Neural progenitor cell (in vitro differentiated cells): ENCODE measurements at regions not wholly inside any gene's neighbourhood (a gene's known extent, or its start where the extent isn't known, plus 50 kb on each side); places are given as distances from the start of the nearest gene placed in this dataset.

Source experiments
- DNase-seq: peaks from one replicate; pipeline ENCODE4 v3.0.0-alpha.2; 2016; ENCODE audit warnings: low spot score
- H2AFZ ChIP-seq: fragments of 200-600 bp; sonication (generic); replicated peaks from 2 replicates; pipeline ENCODE4 v1.6.1; 2016; ENCODE audit warnings: antibody characterized with exemption
- H3F3A ChIP-seq: fragments of 200-600 bp; sonication (generic); 2 replicates; pipeline ENCODE4 v1.6.1; 2016; ENCODE audit warnings: antibody characterized with exemption, low read depth
- H3K27ac ChIP-seq: fragments of 200-600 bp; sonication (generic); 2 replicates; pipeline ENCODE4 v1.5.1; 2016; ENCODE audit warnings: mild to moderate bottlenecking
- H3K27me3 ChIP-seq: fragments of 200-600 bp; sonication (generic); 2 replicates; pipeline ENCODE4 v1.6.1; 2016; ENCODE audit warnings: mild to moderate bottlenecking, moderate library complexity
- H3K36me3 ChIP-seq: fragments of 200-600 bp; sonication (generic); 2 replicates; pipeline ENCODE4 v1.5.1; 2016
- H3K4me1 ChIP-seq: fragments of 200-600 bp; sonication (generic); 2 replicates; pipeline ENCODE4 v1.6.1; 2016; ENCODE audit warnings: mixed run types
- H3K4me2 ChIP-seq: fragments of 200-600 bp; sonication (generic); 2 replicates; pipeline ENCODE4 v1.6.1; 2016
- H3K4me3 ChIP-seq: fragments of 200-600 bp; sonication (generic); 2 replicates; pipeline ENCODE4 v1.5.1; 2016
- H3K79me2 ChIP-seq: fragments of 200-600 bp; sonication (generic); 2 replicates; pipeline ENCODE4 v1.6.1; 2016; ENCODE audit warnings: low read depth
- H3K9ac ChIP-seq: fragments of 200-600 bp; sonication (generic); 2 replicates; pipeline ENCODE4 v1.6.1; 2016
- H3K9me3 ChIP-seq: fragments of 200-600 bp; sonication (generic); 2 replicates; pipeline ENCODE4 v1.5.1; 2016; ENCODE audit warnings: low read depth
- H4K20me1 ChIP-seq: fragments of 200-600 bp; sonication (generic); 2 replicates; pipeline ENCODE4 v1.6.1; 2016; ENCODE audit warnings: low read depth
- H3K27ac Mint-ChIP-seq: 3 replicates; pipeline ENCODE4 v1.8.0; 2021; ENCODE audit warnings: mixed read lengths
- H3K27me3 Mint-ChIP-seq: 2 replicates; pipeline ENCODE4 v1.8.0; 2022; ENCODE audit warnings: low read depth, mild to moderate bottlenecking, inconsistent platforms, moderate library complexity, mixed read lengths; ENCODE audit not compliant: insufficient read depth
- H3K36me3 Mint-ChIP-seq: 3 replicates; pipeline ENCODE4 v1.8.0; 2021; ENCODE audit warnings: mixed read lengths
- H3K4me1 Mint-ChIP-seq: 3 replicates; pipeline ENCODE4 v1.8.0; 2021; ENCODE audit warnings: mixed read lengths
- H3K4me3 Mint-ChIP-seq: 3 replicates; pipeline ENCODE4 v1.8.0; 2021; ENCODE audit warnings: mild to moderate bottlenecking, moderate library complexity, mixed read lengths
- H3K9me3 Mint-ChIP-seq: 3 replicates; pipeline ENCODE4 v1.8.0; 2020; ENCODE audit warnings: mixed read lengths
- EZH2 ChIP-seq: fragments of 200-600 bp; sonication (generic); IDR thresholded peaks from 2 replicates; pipeline ENCODE4 v1.6.1; 2017; ENCODE audit warnings: antibody characterized with exemption, mild to moderate bottlenecking, moderate library complexity
- EZH2phosphoT487 ChIP-seq: fragments of 200-600 bp; sonication (generic); IDR thresholded peaks from 2 replicates; pipeline ENCODE4 v1.6.1; 2017; ENCODE audit warnings: antibody characterized with exemption
- TF ChIP-seq, protein P1 (sequence below): fragments of 200-600 bp; sonication (generic); IDR thresholded peaks from 2 replicates; pipeline ENCODE4 v1.5.1; 2017; ENCODE audit warnings: antibody characterized with exemption, mild to moderate bottlenecking

DNA sequence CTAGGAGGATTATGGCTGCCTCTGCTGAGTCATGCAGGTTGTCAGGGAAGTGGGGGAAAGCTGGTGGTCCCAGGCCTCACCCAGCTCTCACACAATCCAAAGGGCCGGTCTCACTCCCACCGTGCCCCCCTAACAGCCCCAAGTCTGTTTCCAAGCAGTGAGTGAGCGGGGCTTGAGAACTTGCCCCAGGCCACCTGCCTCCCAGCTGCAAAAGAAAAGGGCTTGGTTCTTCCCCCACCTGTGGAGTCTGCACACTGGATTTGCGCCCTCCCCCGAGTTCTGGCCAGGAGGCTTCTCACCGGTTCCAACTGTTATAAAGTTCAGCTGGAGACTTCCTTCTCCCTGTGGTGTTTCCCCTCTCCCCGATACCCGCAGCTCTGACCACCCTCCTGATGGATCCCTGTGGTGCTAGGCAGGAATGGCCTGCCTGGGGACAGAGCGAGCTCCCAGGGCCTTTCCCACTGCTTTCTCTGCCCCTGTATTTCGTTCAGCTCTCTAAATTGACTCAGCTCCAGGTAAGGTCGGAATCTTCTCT is 222.3 kb downstream of the BARHL2 start:
- no peak for TF ChIP-seq EZH2
- TF ChIP-seq, protein P1, sequence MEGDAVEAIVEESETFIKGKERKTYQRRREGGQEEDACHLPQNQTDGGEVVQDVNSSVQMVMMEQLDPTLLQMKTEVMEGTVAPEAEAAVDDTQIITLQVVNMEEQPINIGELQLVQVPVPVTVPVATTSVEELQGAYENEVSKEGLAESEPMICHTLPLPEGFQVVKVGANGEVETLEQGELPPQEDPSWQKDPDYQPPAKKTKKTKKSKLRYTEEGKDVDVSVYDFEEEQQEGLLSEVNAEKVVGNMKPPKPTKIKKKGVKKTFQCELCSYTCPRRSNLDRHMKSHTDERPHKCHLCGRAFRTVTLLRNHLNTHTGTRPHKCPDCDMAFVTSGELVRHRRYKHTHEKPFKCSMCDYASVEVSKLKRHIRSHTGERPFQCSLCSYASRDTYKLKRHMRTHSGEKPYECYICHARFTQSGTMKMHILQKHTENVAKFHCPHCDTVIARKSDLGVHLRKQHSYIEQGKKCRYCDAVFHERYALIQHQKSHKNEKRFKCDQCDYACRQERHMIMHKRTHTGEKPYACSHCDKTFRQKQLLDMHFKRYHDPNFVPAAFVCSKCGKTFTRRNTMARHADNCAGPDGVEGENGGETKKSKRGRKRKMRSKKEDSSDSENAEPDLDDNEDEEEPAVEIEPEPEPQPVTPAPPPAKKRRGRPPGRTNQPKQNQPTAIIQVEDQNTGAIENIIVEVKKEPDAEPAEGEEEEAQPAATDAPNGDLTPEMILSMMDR, result no peak
- TF ChIP-seq EZH2phosphoT487, result no peak
- H3K9me3 Mint-ChIP-seq, result peaks cover 17% of the 10 kb centered on the region
- H3K27me3 Mint-ChIP-seq, result peaks cover 7% of the 10 kb centered on the region
- Histone ChIP-seq H3K4me2 (no peak overlapping the region), H3K27ac (no peak overlapping the region), H3K4me1 (peaks cover 25% of the 10 kb centered on the region), H3K9ac (no peak overlapping the region), H3K27me3 (no peaks in the 10 kb centered on the region), H2AFZ (peak overlapping the region; percentile 15), H3K36me3 (no peaks in the 10 kb centered on the region), H3K79me2 (no peaks in the 10 kb centered on the region), H4K20me1 (no peaks in the 10 kb centered on the region), H3F3A (no peaks in the 10 kb centered on the region), H3K4me3 (no peak overlapping the region), H3K9me3 (no peaks in the 10 kb centered on the region)
- H3K27ac Mint-ChIP-seq, result no peak overlapping the region
- no peak for DNase-seq
- H3K36me3 Mint-ChIP-seq, result peaks cover 1% of the 10 kb centered on the region
- H3K4me3 Mint-ChIP-seq, result no peak overlapping the region
- peaks cover 20% of the 10 kb centered on the region for H3K4me1 Mint-ChIP-seq

DNA sequence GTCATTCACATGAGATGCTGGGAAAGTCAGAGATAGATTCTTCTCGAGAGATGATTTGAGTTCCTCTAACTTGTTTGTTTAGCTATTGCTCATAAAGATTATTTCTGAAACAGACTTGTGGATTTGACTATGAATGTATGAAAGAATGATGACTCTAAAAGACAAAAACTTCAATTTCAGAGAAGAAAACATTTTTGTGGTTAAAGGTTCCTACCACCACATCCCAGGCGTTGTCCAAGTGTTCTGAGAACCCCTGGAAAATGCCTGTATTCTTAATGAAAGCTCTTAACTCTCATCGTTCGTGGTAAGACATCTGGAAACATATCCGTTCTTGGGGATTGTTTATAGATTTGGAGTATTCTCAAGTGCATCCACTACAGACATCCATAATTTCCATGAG is 228.7 kb downstream of the BARHL2 start:
- H3K9me3 ChIP-seq, result no peaks in the 10 kb centered on the region
- Mint-ChIP-seq H3K9me3 (peaks cover 8% of the 10 kb centered on the region), H3K4me1 (no peaks in the 10 kb centered on the region), H3K36me3 (peaks cover 1% of the 10 kb centered on the region), H3K27ac (no peak overlapping the region), H3K4me3 (no peak overlapping the region), H3K27me3 (no peaks in the 10 kb centered on the region)
- no peaks in the 10 kb centered on the region for H3K36me3 ChIP-seq
- H3K4me3 ChIP-seq, result no peak overlapping the region
- DNase-seq, result no peak
- H3F3A ChIP-seq, result no peaks in the 10 kb centered on the region
- H4K20me1 ChIP-seq, result no peaks in the 10 kb centered on the region
- H3K27me3 ChIP-seq, result no peaks in the 10 kb centered on the region
- no peak overlapping the region for H3K27ac ChIP-seq
- H3K4me2 ChIP-seq, result no peak overlapping the region
- H3K4me1 ChIP-seq, result no peaks in the 10 kb centered on the region
- no peak overlapping the region for H3K9ac ChIP-seq
- TF ChIP-seq EZH2phosphoT487 (no peak), EZH2 (no peak)
- TF ChIP-seq, protein P1, result no peak
- H3K79me2 ChIP-seq, result no peaks in the 10 kb centered on the region
- H2AFZ ChIP-seq, result no peak overlapping the region

DNA sequence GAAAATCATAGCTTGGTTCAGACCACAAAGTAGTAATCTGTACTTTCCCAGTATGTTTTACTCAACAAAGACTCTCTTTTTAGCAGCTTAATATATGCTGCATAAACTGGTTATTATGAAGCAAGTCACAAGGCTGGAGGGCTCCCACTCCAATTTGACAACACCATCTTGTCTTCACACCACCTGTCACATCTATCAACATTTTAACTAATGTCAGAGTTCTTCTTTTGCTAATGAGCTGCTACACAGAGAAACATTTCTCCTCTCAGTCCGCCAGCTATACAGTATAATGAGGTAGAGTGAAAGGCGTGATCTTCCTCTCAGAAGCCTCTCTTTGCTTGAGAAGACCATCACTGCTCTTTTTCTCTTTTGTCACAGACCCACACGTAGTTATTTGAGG is 230.1 kb downstream of the BARHL2 start:
- H3K9me3 Mint-ChIP-seq, result peaks cover 6% of the 10 kb centered on the region

More for the DNA sequence above, 230.1 kb downstream of the BARHL2 start:
- DNase-seq, result no peak
- Mint-ChIP-seq H3K27me3 (no peaks in the 10 kb centered on the region), H3K27ac (no peak overlapping the region), H3K36me3 (peaks cover 1% of the 10 kb centered on the region), H3K4me1 (no peaks in the 10 kb centered on the region), H3K4me3 (no peak overlapping the region)
- H3K79me2 ChIP-seq, result no peaks in the 10 kb centered on the region
- H3K4me1 ChIP-seq, result no peaks in the 10 kb centered on the region
- TF ChIP-seq EZH2phosphoT487, result no peak
- TF ChIP-seq, protein P1, result no peak
- no peak for TF ChIP-seq EZH2
- no peak overlapping the region for H3K4me3 ChIP-seq
- H3K27me3 ChIP-seq, result no peaks in the 10 kb centered on the region
- H3K9ac ChIP-seq, result no peak overlapping the region
- no peaks in the 10 kb centered on the region for H3K9me3 ChIP-seq
- no peak overlapping the region for H2AFZ ChIP-seq
- H3K36me3 ChIP-seq, result no peaks in the 10 kb centered on the region
- no peaks in the 10 kb centered on the region for H3F3A ChIP-seq
- no peak overlapping the region for H3K4me2 ChIP-seq
- no peak overlapping the region for H3K27ac ChIP-seq
- H4K20me1 ChIP-seq, result no peaks in the 10 kb centered on the region
